Islet precursor cell (in vitro differentiated cells): ENCODE measurements at regions not wholly inside any gene's neighbourhood (a gene's known extent, or its start where the extent isn't known, plus 50 kb on each side); places are given as distances from the start of the nearest gene placed in this dataset.

Source experiments
- DNase-seq: peaks from one replicate; pipeline ENCODE4 v3.0.0-alpha.2; 2018

DNA sequence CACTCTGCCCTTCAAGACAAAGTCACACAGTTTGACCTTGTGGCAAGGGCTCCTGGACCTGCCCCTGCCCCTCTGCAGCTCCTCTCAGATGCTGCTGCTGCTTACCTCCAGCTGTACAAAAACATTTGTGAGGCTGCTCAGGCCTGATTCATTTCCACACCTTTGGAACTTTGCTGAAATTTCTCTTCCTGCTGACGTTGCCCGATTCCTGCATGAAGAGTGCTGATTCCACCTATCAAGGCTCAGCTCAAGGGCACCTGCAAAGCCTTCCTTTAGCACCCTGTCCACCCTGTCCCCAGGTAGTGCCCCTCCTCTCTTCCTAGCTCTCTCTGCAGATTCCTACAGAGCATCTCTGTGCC, 738.3 kb upstream of the HS6ST1 start:
- no peak for DNase-seq

DNA sequence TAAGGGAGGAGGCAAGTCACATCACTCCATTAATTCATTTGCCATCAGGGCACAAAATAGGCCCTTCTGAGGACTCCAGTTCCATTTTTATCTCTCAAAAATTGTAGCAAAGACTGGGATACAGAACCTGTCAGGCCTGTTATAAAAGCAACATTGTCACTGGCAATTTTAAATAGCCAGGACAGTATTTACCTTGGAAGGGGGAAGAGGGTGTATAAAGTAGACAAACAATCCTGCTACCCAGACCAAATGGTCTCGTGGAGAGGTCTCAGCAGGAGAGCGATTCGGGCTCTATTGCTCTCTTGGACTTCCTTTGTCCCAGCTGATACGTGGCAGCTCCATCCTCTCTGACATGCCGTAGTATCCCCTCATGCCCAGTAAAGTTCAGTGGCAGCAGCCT, 740.3 kb upstream of the HS6ST1 start:
- DNase-seq, result no peak

- DNase-seq, result no peak
Measured at GRCh38 chr2:129059476-129059875, 740.8 kb upstream of the HS6ST1 start.

DNA sequence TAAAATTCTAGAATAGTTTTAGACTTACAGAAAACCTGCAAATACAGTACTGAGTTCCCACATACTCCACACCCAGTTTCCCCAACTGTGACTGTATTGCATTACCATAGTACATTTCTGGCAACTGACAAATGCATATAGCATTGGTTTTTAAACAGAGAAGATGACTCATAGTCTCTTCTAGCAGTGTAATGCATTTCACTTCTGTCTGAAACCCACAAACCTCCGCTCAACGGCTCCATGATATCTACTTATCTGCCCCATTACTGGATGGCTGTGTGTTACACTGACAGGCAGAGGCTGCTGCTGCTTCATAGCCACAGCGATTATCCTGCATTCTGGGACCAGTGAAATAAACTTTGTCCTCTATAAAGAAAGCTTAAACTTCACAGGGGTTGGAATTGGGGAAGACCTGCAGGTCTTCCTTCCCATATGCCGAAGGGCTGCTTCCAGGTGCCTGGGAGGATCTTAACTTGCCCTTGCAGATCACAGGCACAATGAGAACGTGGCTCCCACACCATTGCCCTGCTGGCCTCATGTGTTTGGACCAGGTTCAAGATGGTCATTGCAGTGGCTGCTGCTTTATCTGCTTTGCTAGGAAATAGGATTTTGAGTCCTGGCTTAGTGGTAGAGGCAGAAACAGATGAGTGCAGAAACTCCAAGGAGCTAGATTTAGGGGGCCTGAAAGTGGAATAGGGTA, 742.6 kb upstream of the HS6ST1 start:
- peak; percentile 78 for DNase-seq

GRCh38 chr2:129061769-129062121, 743.1 kb upstream of the HS6ST1 start:
- no peak for DNase-seq

GRCh38 chr2:129062146-129062912, 743.7 kb upstream of the HS6ST1 start:
- DNase-seq, result no peak

DNA sequence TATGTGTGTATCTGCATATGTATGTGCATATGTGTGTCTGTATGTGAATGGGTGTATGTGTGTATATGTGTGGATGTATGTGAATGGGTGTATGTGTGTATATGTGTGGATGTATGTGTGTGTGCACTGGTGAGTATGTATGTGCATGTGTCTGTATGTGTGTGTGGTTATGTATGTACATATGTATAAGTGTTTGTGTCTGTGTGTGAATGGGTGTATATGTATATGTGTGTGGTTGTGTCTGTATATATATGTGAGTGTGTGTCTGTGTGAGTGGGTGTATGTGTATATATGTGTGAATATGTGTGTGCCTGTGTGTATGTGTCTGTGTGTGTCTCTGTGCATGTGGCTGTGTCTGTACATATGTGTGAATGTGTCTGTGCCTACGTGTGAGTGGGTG, 748.4 kb upstream of the HS6ST1 start:
- no peak for DNase-seq

DNA sequence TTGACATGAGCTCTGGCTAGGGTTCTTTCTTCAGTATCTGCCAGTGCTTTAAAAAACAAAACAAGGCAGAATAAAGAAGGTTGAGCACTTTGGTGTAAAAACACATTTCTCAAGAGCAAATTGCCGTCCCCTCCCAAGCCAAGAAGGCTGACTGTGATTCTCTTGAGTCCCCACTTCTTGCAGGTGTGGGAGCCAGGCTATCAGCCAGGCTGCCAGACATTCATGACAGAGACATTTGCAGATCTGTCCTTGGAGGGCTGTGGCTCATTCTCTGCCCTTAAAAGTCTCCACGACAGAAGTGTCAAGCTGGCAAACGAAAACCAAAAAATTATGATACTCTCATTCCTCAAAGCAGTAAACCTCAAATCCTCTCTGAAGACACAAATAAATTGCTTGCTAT, 749.3 kb upstream of the HS6ST1 start:
- no peak for DNase-seq

DNA sequence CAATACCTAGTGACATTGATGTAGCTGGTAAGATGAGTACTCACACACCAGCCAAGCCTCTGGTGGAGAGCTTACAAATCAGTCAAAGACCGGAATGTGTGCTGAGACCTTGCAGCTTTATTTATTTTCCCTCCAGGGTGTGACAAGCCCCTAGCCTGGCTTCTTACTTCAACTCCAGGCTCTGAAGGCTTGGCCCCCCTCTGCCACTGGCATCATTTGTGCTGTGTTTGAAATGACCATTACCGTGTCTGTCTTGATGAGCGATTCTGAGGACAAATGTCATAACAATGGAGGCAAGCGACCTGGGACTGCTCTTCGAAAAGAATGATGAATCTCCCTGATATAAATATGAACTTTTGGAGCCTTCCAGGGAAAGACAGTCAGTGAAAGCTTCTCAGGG, 749.9 kb upstream of the HS6ST1 start:
- DNase-seq, result no peak

GRCh38 chr2:129069875-129070594, 751.4 kb upstream of the HS6ST1 start:
- DNase-seq, result no peak

DNA sequence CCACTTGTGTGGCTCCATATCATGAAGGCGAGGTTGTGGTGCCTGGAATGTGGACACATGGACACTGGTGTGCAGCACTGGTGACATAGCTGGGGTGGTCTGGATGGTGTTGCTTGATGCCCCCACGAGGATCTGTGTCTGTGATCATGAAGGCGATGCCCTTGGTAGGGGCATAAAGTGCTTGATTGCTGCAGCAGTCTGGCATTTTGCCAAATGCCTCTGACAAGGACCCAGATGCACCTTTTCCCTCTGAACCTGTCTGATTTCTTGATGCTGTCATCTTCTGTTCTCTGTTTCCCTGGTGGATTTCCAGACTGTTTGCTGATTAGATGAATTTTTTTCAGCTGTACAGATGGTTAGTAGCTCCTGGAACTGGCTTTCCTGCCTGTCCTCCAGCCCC, 752.0 kb upstream of the HS6ST1 start:
- DNase-seq, result no peak

- no peak for DNase-seq
Measured at GRCh38 chr2:129071531-129071930, 752.9 kb upstream of the HS6ST1 start.

- DNase-seq, result no peak
Measured at GRCh38 chr2:129074298-129074920, 755.7 kb upstream of the HS6ST1 start.

GRCh38 chr2:129078548-129078947, 759.9 kb upstream of the HS6ST1 start:
- no peak for DNase-seq

GRCh38 chr2:129080715-129081476, 762.2 kb upstream of the HS6ST1 start:
- no peak for DNase-seq

DNA sequence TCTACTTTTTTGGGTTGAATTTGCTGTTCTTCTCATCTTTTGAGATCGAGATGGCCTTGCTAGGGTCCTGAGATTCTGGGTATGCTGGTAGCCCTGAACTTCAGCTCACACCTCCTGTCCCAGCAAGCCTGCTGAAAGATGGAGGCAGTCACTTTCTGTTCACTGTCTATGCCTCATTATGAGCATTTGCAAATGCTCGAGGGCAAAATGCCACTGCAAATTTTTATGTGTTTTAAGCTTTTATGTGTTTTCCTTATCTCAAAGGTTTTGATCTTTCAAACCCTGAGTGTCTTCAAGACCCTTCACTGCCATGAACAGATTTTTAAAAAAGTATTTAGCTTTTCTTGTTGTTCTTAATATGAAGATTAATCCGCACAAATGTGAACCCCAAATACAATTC, 766.7 kb upstream of the HS6ST1 start:
- DNase-seq, result no peak

- DNase-seq, result no peak
Measured at GRCh38 chr2:129087133-129087813, 768.6 kb upstream of the HS6ST1 start.

DNA sequence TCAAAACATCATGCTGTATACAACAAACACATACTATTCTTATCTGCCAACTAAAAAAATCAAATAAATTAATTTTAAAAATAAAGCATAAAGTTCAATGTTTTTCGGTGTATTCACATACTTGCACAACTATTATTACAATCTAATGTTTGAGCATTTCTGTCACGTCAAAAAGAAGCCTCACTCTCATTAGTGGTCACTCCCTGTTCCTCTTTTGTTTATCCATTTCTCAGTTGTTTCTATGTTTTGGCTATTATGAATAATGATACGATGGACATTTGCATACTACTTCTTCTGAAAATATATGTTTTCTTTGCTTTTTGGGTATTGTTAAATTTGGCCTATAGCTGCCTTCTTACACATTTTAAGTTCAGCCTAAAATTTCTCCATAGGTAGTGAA, 773.0 kb upstream of the HS6ST1 start:
- no peak for DNase-seq

DNA sequence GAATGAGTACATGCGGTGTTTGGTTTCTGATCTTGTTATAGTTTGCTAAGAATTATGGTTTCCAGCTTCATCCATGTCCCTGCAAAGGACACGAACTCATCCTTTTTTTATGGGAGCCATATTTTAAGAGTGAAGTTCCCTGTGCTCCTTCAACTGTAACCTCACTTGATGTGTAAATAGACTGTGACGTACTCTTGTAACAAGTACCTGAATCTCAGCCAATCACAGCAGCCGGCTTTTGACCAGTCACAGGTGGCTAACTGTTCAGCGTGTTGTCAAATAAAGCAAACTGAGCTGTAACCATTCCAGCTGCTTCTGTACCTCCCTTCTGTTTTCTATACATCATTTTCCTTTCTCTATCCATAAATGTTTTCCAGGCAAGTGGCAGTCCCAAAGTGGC, 774.3 kb upstream of the HS6ST1 start:
- no peak for DNase-seq

- no peak for DNase-seq
Measured at GRCh38 chr2:129101186-129101585, 782.5 kb upstream of the HS6ST1 start.

DNA sequence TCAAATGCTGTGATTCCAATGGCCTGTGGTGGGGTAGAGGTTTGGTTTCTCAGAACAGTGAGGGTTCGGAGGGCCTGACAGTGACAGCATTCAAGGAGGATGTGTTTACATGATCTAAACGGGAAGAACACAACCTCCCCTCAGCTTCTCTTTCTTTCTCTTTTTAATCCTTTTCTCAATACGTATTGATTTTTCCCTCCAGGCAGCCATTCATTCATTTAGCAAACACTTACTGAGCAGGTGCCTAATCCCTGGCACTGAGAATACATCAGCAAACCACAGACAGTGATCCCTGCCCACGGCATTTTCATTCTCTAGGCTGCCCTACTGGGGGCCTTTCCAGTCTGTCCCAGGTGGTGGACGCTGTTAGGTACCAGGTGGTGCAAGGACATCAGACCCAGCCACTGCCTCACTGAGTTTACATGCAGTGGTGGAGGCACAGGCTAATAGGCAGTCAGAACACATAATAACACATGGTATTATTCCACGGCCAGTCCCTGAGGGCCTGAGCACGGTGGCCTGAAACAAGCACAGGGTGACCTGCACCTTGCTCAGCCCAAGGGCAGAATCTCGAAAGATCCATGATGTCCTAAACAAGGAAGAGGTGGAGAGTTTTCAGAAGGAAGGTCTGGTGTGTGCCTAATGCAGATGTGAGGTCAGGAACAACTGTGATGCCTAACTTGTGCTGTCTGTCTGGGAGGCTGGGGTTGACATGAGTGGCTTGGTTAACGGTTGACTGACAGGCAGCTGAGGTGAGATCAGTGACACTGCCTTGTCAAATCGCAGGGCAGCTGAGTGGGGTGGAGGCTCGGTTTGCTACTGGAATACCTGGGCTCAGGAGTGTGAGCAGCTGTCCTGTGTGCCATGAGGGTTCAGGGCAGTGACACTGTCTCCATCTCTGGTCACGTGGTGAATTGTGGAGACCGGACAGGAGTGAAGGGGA, 785.5 kb upstream of the HS6ST1 start:
- no peak for DNase-seq
